ENCODE measurements at regions not wholly inside any gene's neighbourhood (a gene's known extent, or its start where the extent isn't known, plus 50 kb on each side); places are given as distances from the start of the nearest gene placed in this dataset.

DNA sequence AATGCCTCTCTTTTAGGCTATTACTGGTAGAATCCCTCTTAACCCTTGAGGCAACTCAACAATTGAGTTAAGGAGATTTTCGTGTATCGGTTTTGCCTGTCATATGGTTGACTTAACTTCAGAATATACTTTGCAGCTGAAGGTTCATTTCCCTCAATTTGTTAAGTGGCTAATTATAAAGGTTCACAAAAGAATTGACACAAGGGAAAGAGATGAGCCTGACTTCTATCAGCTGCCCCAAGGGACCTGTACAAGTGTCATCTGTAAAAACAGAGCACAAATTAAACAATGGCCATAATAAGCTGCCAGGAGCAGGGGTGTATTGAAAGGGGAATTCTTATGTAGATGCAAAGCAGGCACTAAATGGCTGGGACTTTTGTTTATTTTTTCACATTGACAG is 334.8 kb upstream of the OBI1 start:
- TF ChIP-seq, protein P1, sequence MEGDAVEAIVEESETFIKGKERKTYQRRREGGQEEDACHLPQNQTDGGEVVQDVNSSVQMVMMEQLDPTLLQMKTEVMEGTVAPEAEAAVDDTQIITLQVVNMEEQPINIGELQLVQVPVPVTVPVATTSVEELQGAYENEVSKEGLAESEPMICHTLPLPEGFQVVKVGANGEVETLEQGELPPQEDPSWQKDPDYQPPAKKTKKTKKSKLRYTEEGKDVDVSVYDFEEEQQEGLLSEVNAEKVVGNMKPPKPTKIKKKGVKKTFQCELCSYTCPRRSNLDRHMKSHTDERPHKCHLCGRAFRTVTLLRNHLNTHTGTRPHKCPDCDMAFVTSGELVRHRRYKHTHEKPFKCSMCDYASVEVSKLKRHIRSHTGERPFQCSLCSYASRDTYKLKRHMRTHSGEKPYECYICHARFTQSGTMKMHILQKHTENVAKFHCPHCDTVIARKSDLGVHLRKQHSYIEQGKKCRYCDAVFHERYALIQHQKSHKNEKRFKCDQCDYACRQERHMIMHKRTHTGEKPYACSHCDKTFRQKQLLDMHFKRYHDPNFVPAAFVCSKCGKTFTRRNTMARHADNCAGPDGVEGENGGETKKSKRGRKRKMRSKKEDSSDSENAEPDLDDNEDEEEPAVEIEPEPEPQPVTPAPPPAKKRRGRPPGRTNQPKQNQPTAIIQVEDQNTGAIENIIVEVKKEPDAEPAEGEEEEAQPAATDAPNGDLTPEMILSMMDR (IDR thresholded peaks at IDR 0.05), result no peak
- no peak for TF ChIP-seq EZH2 (IDR thresholded peaks at IDR 0.05; ENCODE audit: borderline replicate concordance, insufficient read depth, low read depth, low read length, poor library complexity, severe bottlenecking)
